H1 (cell line): ENCODE measurements at regions not wholly inside any gene's neighbourhood (a gene's known extent, or its start where the extent isn't known, plus 50 kb on each side); places are given as distances from the start of the nearest gene placed in this dataset.

ENCODE experiments used
- CTCF ChIA-PET: fragments of 300-600 bp; sonication (Branson Sonifier 250); formaldehyde crosslinking; loops from one replicate; lab custom pipeline; 2021; ENCODE audit not compliant: partially characterized antibody; lab: Charles Lee
- POLR2A ChIA-PET: fragments of 300-600 bp; sonication (Branson Sonifier 250); formaldehyde crosslinking; loops from one replicate; lab custom pipeline; 2021; ENCODE audit warnings: inconsistent platforms; ENCODE audit not compliant: partially characterized antibody; lab: Charles Lee
- DNase-seq, 2 experiments: peaks; one replicate each; pipeline versions ENCODE4 v3.0.0 to v3.0.0-alpha.2; 2010 to 2022; ENCODE audit warnings: low spot score in 2 of 2, low read depth in 1 of 2, mixed read lengths in 1 of 2
- FAIRE-seq: peaks from 2 replicates; lab custom pipeline; 2011; peaks lifted over from hg19 to GRCh38; lab: Jason Lieb, UNC
- H2AFZ ChIP-seq: 2 replicates; pipeline ENCODE4 v1.8.1; 2012; ENCODE audit warnings: low read length, inconsistent platforms
- H2AK5ac ChIP-seq: 2 replicates; pipeline ENCODE4 v1.6.1; 2013; ENCODE audit warnings: low read depth, low read length
- H2BK120ac ChIP-seq: replicated peaks from 2 replicates; pipeline ENCODE3; 2013; ENCODE audit warnings: low read depth, low read length, inconsistent platforms
- H2BK12ac ChIP-seq: 2 replicates; pipeline ENCODE4 v1.6.1; 2013; ENCODE audit warnings: low read depth, low read length
- H2BK15ac ChIP-seq: 2 replicates; pipeline ENCODE4 v1.6.1; 2013; ENCODE audit warnings: low read length
- H2BK20ac ChIP-seq: 2 replicates; pipeline ENCODE4 v1.6.1; 2013; ENCODE audit warnings: low read length
- H2BK5ac ChIP-seq: 2 replicates; pipeline ENCODE4 v1.6.1; 2013; ENCODE audit warnings: low read depth, low read length
- H3K14ac ChIP-seq: 2 replicates; pipeline ENCODE4 v1.6.1; 2013; ENCODE audit warnings: inconsistent platforms; ENCODE audit not compliant: insufficient read length
- H3K18ac ChIP-seq: 2 replicates; pipeline ENCODE4 v1.6.1; 2013; ENCODE audit warnings: low read length; ENCODE audit errors: extremely low read depth
- H3K23ac ChIP-seq: 2 replicates; pipeline ENCODE4 v1.6.1; 2013; ENCODE audit warnings: inconsistent platforms; ENCODE audit not compliant: insufficient read length
- H3K23me2 ChIP-seq: 2 replicates; pipeline ENCODE4 v1.6.1; 2013; ENCODE audit warnings: low read depth, low read length
- H3K27ac ChIP-seq: 2 replicates; pipeline ENCODE4 v1.6.1; 2011; ENCODE audit warnings: low read depth, low read length, inconsistent platforms
- H3K27me3 ChIP-seq, 4 experiments: replicated peaks in 1 of 4; 1 replicate in 1 of 4; 2 replicates in 3 of 4; pipeline versions ENCODE4 v1.6.1 to v1.8.1; 2011 to 2013; ENCODE audit warnings: low read length in 3 of 4, mild to moderate bottlenecking in 3 of 4, inconsistent platforms in 2 of 4, mixed read lengths in 2 of 4, moderate library complexity in 1 of 4; ENCODE audit not compliant: control insufficient read depth in 3 of 4, insufficient read depth in 3 of 4; ENCODE audit errors: extremely low read depth in 1 of 4
- H3K36me3 ChIP-seq, 4 experiments: 2 replicates each; pipeline versions ENCODE4 v1.6.1 to v1.8.1; 2011 to 2013; ENCODE audit warnings: mild to moderate bottlenecking in 4 of 4, low read length in 3 of 4, moderate library complexity in 2 of 4, control low read depth in 1 of 4, inconsistent platforms in 1 of 4; ENCODE audit not compliant: insufficient read depth in 4 of 4, control insufficient read depth in 2 of 4
- H3K4ac ChIP-seq: replicated peaks from 2 replicates; pipeline ENCODE3; 2013; ENCODE audit warnings: low read length, low read depth, mixed read lengths, inconsistent platforms; ENCODE audit not compliant: insufficient read length
- H3K4me1 ChIP-seq, 4 experiments: replicated peaks in 1 of 4; 1 replicate in 1 of 4; 2 replicates in 3 of 4; pipeline versions ENCODE4 v1.6.1 to v1.8.1; 2011 to 2013; ENCODE audit warnings: low read length in 3 of 4, inconsistent platforms in 2 of 4, mixed read lengths in 1 of 4; ENCODE audit not compliant: insufficient read depth in 4 of 4, control insufficient read depth in 3 of 4
- H3K4me2 ChIP-seq, 2 experiments: 2 replicates each; pipeline versions ENCODE4 v1.6.1 to v1.8.1; 2011 to 2013; ENCODE audit warnings: low read depth in 2 of 2, low read length in 2 of 2, control low read depth in 1 of 2, inconsistent platforms in 1 of 2, mild to moderate bottlenecking in 1 of 2; ENCODE audit not compliant: insufficient read depth in 1 of 2
- H3K4me3 ChIP-seq, 4 experiments: fragments of 200-600, 300-600 bp in 1 of 4; sonication (generic), shearing (Covaris generic), sonication (Bioruptor Twin) in 1 of 4; 2 replicates each; pipeline versions ENCODE4 v1.5.1 to v1.8.1; 2011 to 2016; ENCODE audit warnings: low read length in 4 of 4, low read depth in 3 of 4, control low read depth in 2 of 4, inconsistent platforms in 2 of 4, mild to moderate bottlenecking in 2 of 4, mixed read lengths in 1 of 4, moderate library complexity in 1 of 4; ENCODE audit not compliant: insufficient read depth in 2 of 4; ENCODE audit errors: extremely low read depth in 1 of 4
- H3K56ac ChIP-seq: replicated peaks from 2 replicates; pipeline ENCODE3; 2013; ENCODE audit warnings: low read depth, mild to moderate bottlenecking, mixed read lengths, low read length, inconsistent platforms; ENCODE audit not compliant: insufficient read length
- H3K79me1 ChIP-seq: 2 replicates; pipeline ENCODE4 v1.6.1; 2013; ENCODE audit warnings: low read depth, low read length, control low read depth
- H3K79me2 ChIP-seq, 2 experiments: 2 replicates each; pipeline versions ENCODE4 v1.6.1 to v1.8.1; 2012 to 2013; ENCODE audit warnings: low read length in 2 of 2, mild to moderate bottlenecking in 2 of 2, inconsistent platforms in 1 of 2; ENCODE audit not compliant: insufficient read depth in 2 of 2, control insufficient read depth in 1 of 2
- H3K9ac ChIP-seq, 4 experiments: replicated peaks in 1 of 4; 1 replicate in 1 of 4; 2 replicates in 3 of 4; pipeline versions ENCODE4 v1.6.1 to v1.8.1; 2011 to 2013; ENCODE audit warnings: low read depth in 3 of 4, low read length in 3 of 4, control low read depth in 2 of 4, mild to moderate bottlenecking in 2 of 4, moderate library complexity in 2 of 4, inconsistent platforms in 1 of 4; ENCODE audit errors: extremely low read depth in 1 of 4
- H3K9me3 ChIP-seq, 2 experiments: 2 replicates each; pipeline versions ENCODE4 v1.6.1 to v1.8.1; 2012 to 2013; ENCODE audit warnings: mild to moderate bottlenecking in 2 of 2, moderate library complexity in 2 of 2, control low read depth in 1 of 2, inconsistent platforms in 1 of 2, low read depth in 1 of 2, low read length in 1 of 2, mixed read lengths in 1 of 2; ENCODE audit not compliant: insufficient read depth in 2 of 2
- H4K20me1 ChIP-seq, 2 experiments: replicated peaks in 1 of 2; 2 replicates each; pipeline versions ENCODE3 to v1.8.1; 2011 to 2013; ENCODE audit warnings: inconsistent platforms in 2 of 2, low read length in 2 of 2, mild to moderate bottlenecking in 1 of 2; ENCODE audit not compliant: insufficient read depth in 2 of 2, control insufficient read depth in 1 of 2
- H4K5ac ChIP-seq: 2 replicates; pipeline ENCODE4 v1.6.1; 2013; ENCODE audit warnings: low read length, low read depth, mixed read lengths, inconsistent platforms; ENCODE audit not compliant: insufficient read length
- H4K8ac ChIP-seq: 2 replicates; pipeline ENCODE4 v1.8.0; 2013; ENCODE audit warnings: mild to moderate bottlenecking, moderate library complexity, low read length, inconsistent platforms; ENCODE audit not compliant: insufficient read depth; ENCODE audit errors: extremely low read depth
- H4K91ac ChIP-seq: replicated peaks from 2 replicates; pipeline ENCODE3; 2013; ENCODE audit warnings: low read length, mixed read lengths, inconsistent platforms; ENCODE audit not compliant: insufficient read length
- MAFK ChIP-seq: IDR thresholded peaks from 2 replicates; pipeline ENCODE4 v1.6.1; 2012; ENCODE audit warnings: low read depth, mild to moderate bottlenecking, improper control_type of control experiment, low read length
- NANOG ChIP-seq: IDR thresholded peaks from 2 replicates; pipeline ENCODE4 v1.6.1; 2011; ENCODE audit warnings: low read length, low read depth, mild to moderate bottlenecking, inconsistent platforms; ENCODE audit not compliant: insufficient read depth, poor library complexity, severe bottlenecking
- WGBS, 2 experiments: shearing (Covaris generic) in 1 of 2; methylation state at CpG; one replicate each; pipeline versions ENCODE4 v1.1.6 to v1.1.7; 2013 to 2015; ENCODE audit warnings: low lambda C conversion rate in 2 of 2, mixed read lengths in 2 of 2, inconsistent platforms in 1 of 2, low coverage in 1 of 2, missing lambda C conversion rate in 1 of 2; ENCODE audit not compliant: insufficient replicate concordance in 2 of 2, insufficient coverage in 1 of 2, insufficient read length in 1 of 2; ENCODE audit errors: extremely low coverage in 1 of 2, missing lambda C conversion rate in 1 of 2; 5-methylcytosine and 5-hydroxymethylcytosine counted together

DNA sequence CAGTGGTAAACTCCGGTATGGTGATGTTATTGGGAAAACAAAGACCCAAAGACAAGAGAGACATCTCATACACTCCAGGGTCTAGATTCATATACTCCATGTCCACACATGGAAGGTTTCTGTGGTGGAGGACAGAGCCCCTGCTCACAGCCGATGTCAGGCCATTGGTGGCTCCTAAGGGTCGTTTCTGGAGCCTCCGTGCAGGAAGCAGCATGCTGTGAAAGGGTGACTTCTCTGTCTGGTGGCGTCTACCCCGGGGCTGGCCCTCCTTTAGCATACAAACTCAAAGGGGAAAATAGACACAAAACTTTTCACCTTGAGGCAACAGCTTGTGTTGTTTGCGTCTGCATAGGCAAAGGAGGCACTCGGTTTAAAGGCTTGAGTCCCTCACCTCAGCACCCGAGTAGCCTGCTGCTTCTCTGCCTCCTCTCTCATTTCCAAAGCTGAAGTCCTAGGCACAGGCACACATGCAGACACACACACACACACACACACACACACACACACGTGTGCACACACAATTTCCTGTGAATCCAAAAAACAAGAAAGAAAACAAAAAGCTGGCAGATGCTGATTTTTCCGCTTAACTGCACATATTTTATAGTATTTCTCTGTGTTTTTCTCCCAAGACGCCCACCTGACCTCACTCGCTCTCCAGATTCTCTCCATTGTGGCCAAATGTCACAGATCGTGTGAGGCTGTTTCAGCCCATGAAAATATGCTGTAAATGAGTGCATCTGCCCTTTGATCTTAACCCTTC, 601.4 kb upstream of the MGMT start:
- POLR2A ChIA-PET, result interaction anchor here (0.7 kb wide), 1 partner anchor 94 kb away, joined by 3 read pairs; no protein-coding TSS in a partner anchor
- H4K91ac ChIP-seq, result no peak overlapping the region
- H3K9ac ChIP-seq, result no peak overlapping the region
- no peak overlapping the region for H3K4me3 ChIP-seq
- H3K23me2 ChIP-seq, result no peaks in the 10 kb centered on the region
- no peaks in the 10 kb centered on the region for H3K27me3 ChIP-seq
- no peak overlapping the region for H2BK5ac ChIP-seq
- H3K4ac ChIP-seq, result no peak overlapping the region
- no peak overlapping the region for H3K14ac ChIP-seq
- 93% methylated on average over 14 of the region's 14 CpGs; no CpG with 5 or more reads in 1 of the 2 experiments for WGBS, 2 experiments
- DNase-seq, result peak in 1 of 2 experiments; percentile 26
- H2BK12ac ChIP-seq, result no peak overlapping the region
- FAIRE-seq, result no peak
- no peak overlapping the region for H4K5ac ChIP-seq
- H3K18ac ChIP-seq, result no peak overlapping the region; the same call in 1 of the 2 replicates
- H3K36me3 ChIP-seq, result no peaks in the 10 kb centered on the region
- H3K79me1 ChIP-seq, result no peaks in the 10 kb centered on the region
- H3K4me2 ChIP-seq, result no peak overlapping the region
- H2AK5ac ChIP-seq, result no peak overlapping the region
- H3K79me2 ChIP-seq, result no peaks in the 10 kb centered on the region
- CTCF ChIA-PET, result interaction anchor here (0.9 to 1.4 kb wide), 4 partner anchors 9 to 542 kb away, joined by 3 read pairs; no protein-coding TSS in a partner anchor
- no peak overlapping the region for H2BK120ac ChIP-seq
- no peak overlapping the region for H4K8ac ChIP-seq
- no peak overlapping the region for H2BK20ac ChIP-seq
- H2BK15ac ChIP-seq, result no peak overlapping the region
- H4K20me1 ChIP-seq, result no peaks in the 10 kb centered on the region
- no peak overlapping the region for H3K56ac ChIP-seq
- no peak overlapping the region for H3K23ac ChIP-seq
- H3K9me3 ChIP-seq, result no peaks in the 10 kb centered on the region
- H3K4me1 ChIP-seq, result 0 out of 7 replicates have a peak, but pooled peaks cover 0 to 2% (median 0%) of the 10 kb centered on the region in 4 experiments
- no peak overlapping the region for H3K27ac ChIP-seq
- peak overlapping the region; percentile 8; the same call in 1 of the 2 replicates for H2AFZ ChIP-seq
- no peak for TF ChIP-seq NANOG
- TF ChIP-seq MAFK, result no peak
